ENCODE measurements at regions not wholly inside any gene's neighbourhood (a gene's known extent, or its start where the extent isn't known, plus 50 kb on each side); places are given as distances from the start of the nearest gene placed in this dataset.

DNA sequence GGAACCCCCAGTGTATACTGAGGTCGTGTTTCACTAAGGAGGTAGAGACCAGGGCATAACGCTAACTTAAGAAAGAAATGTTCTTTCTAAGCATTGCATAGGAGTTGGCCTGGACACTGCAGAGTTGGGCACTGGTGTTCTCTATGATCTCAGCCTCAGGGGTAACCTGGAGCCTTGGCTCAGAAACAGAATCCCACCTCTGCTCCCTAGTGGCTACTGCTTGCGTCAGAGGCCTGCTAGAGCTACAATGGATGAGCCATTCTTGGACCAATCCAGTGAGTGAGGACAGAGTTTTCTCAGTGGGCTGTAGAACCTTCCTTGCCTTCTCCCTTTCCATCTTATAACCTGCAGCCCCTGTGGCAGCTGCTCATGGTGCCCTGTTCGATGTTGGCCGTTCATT, 324.4 kb upstream of the CELF4 start:
- H3K4me1 Mint-ChIP-seq: no peaks in the 10 kb centered on the region
- DNase-seq (ENCODE audit: low spot score in 2 of 2): no peak
- no peaks in the 10 kb centered on the region for H3K27me3 Mint-ChIP-seq
- no peak for ATAC-seq (replicated peaks; ENCODE audit: extremely low read depth, poor library complexity, severe bottlenecking)
- H3K9me3 Mint-ChIP-seq: peaks cover 22% of the 10 kb centered on the region
- no peak overlapping the region for H3K27ac Mint-ChIP-seq (ENCODE audit: low read depth)
- no peak overlapping the region for H3K4me3 Mint-ChIP-seq
- no peaks in the 10 kb centered on the region for H3K36me3 Mint-ChIP-seq (ENCODE audit: insufficient read depth)

DNA sequence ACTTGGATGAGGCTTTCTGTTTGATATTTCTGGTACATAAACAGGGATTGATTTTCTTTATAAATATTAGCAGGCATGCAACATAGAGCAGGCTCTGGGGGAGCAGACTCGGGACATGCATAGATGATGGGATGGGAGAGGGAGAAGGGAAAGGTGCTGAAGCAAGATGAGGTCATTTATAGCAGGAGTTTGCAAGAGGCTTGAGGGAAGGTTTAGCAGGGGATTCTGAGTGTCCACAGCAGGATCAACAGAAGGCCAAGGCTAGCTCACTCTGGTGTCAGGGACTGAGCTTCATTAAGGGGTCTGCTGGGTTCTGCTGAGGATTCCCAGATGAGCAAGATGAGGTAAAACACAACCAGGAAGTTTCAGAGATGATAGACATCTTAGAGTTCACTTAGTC, 309.1 kb upstream of the CELF4 start:
- Mint-ChIP-seq H3K27me3 (no peaks in the 10 kb centered on the region), H3K4me3 (no peak overlapping the region), H3K36me3 (ENCODE audit: insufficient read depth) (no peaks in the 10 kb centered on the region), H3K9me3 (no peaks in the 10 kb centered on the region), H3K4me1 (no peaks in the 10 kb centered on the region), H3K27ac (ENCODE audit: low read depth) (no peak overlapping the region)
- ATAC-seq (replicated peaks; ENCODE audit: extremely low read depth, poor library complexity, severe bottlenecking) (no peak), DNase-seq (ENCODE audit: low spot score in 2 of 2) (no peak)

DNA sequence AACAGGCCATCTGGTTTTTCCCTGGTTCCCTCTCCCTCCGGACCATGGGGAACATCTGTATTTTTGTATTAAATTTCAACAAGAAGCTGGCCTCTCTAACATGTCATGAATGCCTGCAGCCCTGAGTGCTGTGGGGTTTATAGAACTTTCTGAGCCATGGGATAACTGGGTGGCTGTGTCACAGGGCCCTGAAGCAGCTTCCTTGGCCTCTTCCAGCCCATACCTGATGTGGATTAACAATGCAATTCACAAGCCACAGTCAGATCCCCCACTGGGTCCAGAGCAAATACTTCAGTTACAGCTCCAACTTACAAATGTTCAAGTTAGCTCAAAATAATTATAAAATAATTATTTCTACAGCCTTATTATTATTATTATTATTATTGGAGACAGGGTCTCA, 307.8 kb upstream of the CELF4 start:
- no peak overlapping the region for H3K4me3 Mint-ChIP-seq
- no peak for DNase-seq (ENCODE audit: low spot score in 2 of 2)
- no peak for ATAC-seq (replicated peaks; ENCODE audit: extremely low read depth, poor library complexity, severe bottlenecking)
- H3K4me1 Mint-ChIP-seq: no peaks in the 10 kb centered on the region
- H3K27ac Mint-ChIP-seq (ENCODE audit: low read depth): no peak overlapping the region
- no peaks in the 10 kb centered on the region for H3K36me3 Mint-ChIP-seq (ENCODE audit: insufficient read depth)
- H3K9me3 Mint-ChIP-seq: no peaks in the 10 kb centered on the region
- H3K27me3 Mint-ChIP-seq: no peaks in the 10 kb centered on the region

DNA sequence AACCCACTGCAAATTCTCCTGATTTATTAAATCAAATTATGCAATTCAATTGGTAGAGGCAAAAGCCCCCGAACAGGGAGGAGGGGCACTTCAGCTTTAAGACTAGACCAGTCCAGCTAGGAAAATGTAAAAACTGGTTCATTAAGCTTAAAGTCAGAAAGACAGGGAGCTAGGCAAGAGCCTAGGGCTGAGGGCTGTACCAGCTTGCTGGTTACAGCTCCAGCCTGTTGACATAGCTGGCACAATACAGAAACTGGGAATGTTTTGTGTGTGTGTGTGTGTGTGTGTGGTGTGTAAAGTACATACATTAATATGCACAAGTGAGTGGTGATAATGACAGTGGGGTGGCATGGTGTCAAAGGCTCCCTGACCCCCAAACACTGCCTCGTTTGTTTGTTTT, 307.0 kb upstream of the CELF4 start:
- H3K9me3 Mint-ChIP-seq: no peaks in the 10 kb centered on the region
- H3K27me3 Mint-ChIP-seq: no peaks in the 10 kb centered on the region
- no peaks in the 10 kb centered on the region for H3K4me1 Mint-ChIP-seq
- DNase-seq (ENCODE audit: low spot score in 2 of 2) (no peak), ATAC-seq (replicated peaks; ENCODE audit: extremely low read depth, poor library complexity, severe bottlenecking) (no peak)
- H3K4me3 Mint-ChIP-seq: no peak overlapping the region
- H3K36me3 Mint-ChIP-seq (ENCODE audit: insufficient read depth): no peaks in the 10 kb centered on the region
- H3K27ac Mint-ChIP-seq (ENCODE audit: low read depth): no peak overlapping the region

DNA sequence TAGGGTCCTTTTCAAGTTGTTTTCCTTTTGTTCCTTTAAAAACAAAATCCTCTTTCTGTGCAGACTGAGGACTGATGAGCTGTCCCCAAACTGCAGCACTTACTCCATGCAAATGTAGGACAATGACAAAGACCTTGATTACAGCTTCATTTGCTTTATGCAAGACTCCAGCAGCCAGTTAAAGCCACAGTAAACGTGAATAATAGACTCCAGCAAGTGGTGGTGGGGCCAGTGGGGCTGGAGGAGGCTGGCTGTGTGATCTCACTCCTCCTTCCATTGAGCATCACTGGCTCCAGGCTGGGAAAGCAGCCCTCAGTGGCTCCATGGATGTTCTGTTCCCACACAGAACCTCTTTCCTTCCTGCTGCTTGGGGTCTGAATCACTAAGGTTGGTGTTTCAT, 306.0 kb upstream of the CELF4 start:
- no peaks in the 10 kb centered on the region for H3K9me3 Mint-ChIP-seq
- ATAC-seq (replicated peaks; ENCODE audit: extremely low read depth, poor library complexity, severe bottlenecking) (no peak), DNase-seq (ENCODE audit: low spot score in 2 of 2) (no peak)
- no peaks in the 10 kb centered on the region for H3K4me1 Mint-ChIP-seq
- no peaks in the 10 kb centered on the region for H3K36me3 Mint-ChIP-seq (ENCODE audit: insufficient read depth)
- H3K4me3 Mint-ChIP-seq: no peak overlapping the region
- H3K27me3 Mint-ChIP-seq: no peaks in the 10 kb centered on the region
- H3K27ac Mint-ChIP-seq (ENCODE audit: low read depth): no peak overlapping the region

DNA sequence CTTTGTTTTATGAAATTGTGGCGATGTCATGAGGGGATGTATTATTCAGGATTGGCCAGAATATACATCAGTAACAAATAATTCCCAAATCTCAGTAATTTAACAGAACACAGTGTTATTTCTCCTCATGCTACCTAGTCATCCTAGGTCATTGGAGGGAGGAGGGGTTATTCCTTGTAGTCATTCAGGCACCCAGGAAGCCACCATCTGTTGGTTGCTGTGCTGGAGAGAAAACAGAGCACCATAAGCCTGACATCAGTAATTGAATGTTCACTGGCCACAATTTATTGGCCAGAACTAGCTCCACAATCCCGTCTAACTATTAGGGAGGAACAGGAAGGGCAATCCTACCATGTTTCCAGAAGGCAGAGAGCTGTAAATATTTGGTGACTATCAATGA, 303.5 kb upstream of the CELF4 start:
- no peaks in the 10 kb centered on the region for H3K4me1 Mint-ChIP-seq
- no peak overlapping the region for H3K27ac Mint-ChIP-seq (ENCODE audit: low read depth)
- no peaks in the 10 kb centered on the region for H3K36me3 Mint-ChIP-seq (ENCODE audit: insufficient read depth)
- no peak overlapping the region for H3K4me3 Mint-ChIP-seq
- H3K27me3 Mint-ChIP-seq: no peaks in the 10 kb centered on the region
- DNase-seq (ENCODE audit: low spot score in 2 of 2): no peak
- peaks cover 6% of the 10 kb centered on the region for H3K9me3 Mint-ChIP-seq
- no peak for ATAC-seq (replicated peaks; ENCODE audit: extremely low read depth, poor library complexity, severe bottlenecking)

DNA sequence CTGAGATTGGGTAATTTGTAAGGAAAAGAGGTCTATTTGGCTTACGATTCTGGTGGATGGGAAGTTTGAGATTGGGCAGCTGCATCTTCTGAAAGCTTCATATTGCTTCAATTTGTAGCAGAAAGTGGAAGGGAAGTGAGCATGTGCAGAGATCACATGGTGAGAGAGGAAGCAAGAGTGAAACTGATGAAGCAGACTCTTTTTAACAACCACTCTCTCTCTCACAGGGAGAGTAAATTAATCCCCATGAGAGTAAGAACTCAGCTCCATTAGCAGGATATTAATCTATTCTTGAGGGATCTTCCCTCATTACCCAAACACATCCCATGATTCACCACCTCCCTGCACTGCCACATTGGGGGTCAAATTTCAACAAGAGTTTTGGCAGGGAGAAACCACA, 298.5 kb upstream of the CELF4 start:
- H3K27me3 Mint-ChIP-seq: no peaks in the 10 kb centered on the region
- H3K9me3 Mint-ChIP-seq: peaks cover 21% of the 10 kb centered on the region
- no peak for ATAC-seq (replicated peaks; ENCODE audit: extremely low read depth, poor library complexity, severe bottlenecking)
- H3K36me3 Mint-ChIP-seq (ENCODE audit: insufficient read depth): peaks cover 2% of the 10 kb centered on the region
- no peaks in the 10 kb centered on the region for H3K4me1 Mint-ChIP-seq
- no peak overlapping the region for H3K27ac Mint-ChIP-seq (ENCODE audit: low read depth)
- no peak for DNase-seq (ENCODE audit: low spot score in 2 of 2)
- no peak overlapping the region for H3K4me3 Mint-ChIP-seq

DNA sequence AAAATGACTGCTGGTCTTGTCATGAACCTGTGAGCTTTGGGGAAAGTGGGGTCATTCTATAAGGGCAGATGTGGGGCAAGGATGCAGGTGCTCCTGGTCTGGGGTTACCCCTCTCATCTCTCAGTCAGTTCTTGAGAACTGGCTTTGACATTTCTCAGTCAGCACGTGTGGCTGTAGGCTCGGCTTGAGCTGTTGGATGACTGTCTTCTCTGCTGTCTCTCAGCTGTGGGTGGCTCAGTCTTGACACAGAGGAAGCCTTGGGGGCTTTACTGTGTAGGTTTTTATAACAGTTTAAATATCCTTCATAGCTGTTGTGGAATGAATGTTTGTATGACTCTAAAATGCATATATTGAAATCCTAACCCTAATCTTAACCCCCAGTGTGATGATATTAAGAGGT, 296.4 kb upstream of the CELF4 start:
- ATAC-seq (replicated peaks; ENCODE audit: extremely low read depth, poor library complexity, severe bottlenecking) (no peak), DNase-seq (ENCODE audit: low spot score in 2 of 2) (no peak)
- Mint-ChIP-seq H3K36me3 (ENCODE audit: insufficient read depth) (peaks cover 2% of the 10 kb centered on the region), H3K4me1 (no peaks in the 10 kb centered on the region), H3K27me3 (no peaks in the 10 kb centered on the region), H3K27ac (ENCODE audit: low read depth) (no peak overlapping the region), H3K9me3 (peaks cover 33% of the 10 kb centered on the region), H3K4me3 (no peak overlapping the region)

DNA sequence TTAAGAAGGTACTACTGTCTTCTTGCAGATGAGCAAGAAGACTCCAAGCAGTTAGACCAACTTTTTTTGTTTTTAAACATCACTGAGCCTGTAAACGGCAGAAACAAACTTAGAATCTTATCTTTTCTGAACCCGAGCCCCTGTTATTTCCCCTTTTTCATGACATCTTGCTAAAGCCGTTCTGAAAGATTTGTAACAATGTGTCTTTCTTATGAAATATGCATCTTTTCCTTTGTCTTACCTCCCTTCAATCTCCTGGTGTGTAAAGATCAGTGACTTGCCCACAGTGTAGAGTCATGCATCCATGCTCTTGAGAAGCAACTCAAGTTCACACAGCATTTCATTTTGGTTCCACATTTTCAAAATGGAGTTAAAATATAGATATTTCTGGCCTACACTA, 288.8 kb upstream of the CELF4 start:
- Mint-ChIP-seq H3K9me3 (peaks cover 32% of the 10 kb centered on the region), H3K27ac (ENCODE audit: low read depth) (no peak overlapping the region), H3K4me1 (no peaks in the 10 kb centered on the region), H3K27me3 (no peaks in the 10 kb centered on the region), H3K4me3 (no peak overlapping the region), H3K36me3 (ENCODE audit: insufficient read depth) (peaks cover 2% of the 10 kb centered on the region)
- ATAC-seq (replicated peaks; ENCODE audit: extremely low read depth, poor library complexity, severe bottlenecking): no peak
- DNase-seq (ENCODE audit: low spot score in 2 of 2): no peak

DNA sequence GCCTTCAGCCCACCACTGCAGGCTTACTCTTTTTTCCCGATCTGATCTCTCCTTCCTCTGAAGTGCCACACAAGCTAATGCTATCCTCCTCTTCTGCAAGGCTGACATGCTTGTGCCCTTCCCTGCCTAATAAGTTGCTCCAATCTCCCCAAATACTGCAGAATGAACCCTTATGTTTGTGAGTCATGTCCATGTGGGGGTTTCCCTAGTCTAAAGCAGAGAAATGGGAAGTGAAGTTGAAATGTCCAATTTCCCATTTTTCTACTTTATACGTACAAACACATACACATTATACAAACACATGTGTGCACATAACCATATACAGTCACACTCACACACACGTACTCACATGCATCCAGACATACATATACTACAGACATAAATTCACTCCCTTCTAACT, 288.1 kb upstream of the CELF4 start:
- ATAC-seq (replicated peaks; ENCODE audit: extremely low read depth, poor library complexity, severe bottlenecking): no peak
- no peaks in the 10 kb centered on the region for H3K27me3 Mint-ChIP-seq
- H3K4me1 Mint-ChIP-seq: no peaks in the 10 kb centered on the region
- H3K27ac Mint-ChIP-seq (ENCODE audit: low read depth): no peak overlapping the region
- H3K9me3 Mint-ChIP-seq: peaks cover 30% of the 10 kb centered on the region
- no peak overlapping the region for H3K4me3 Mint-ChIP-seq
- no peak for DNase-seq (ENCODE audit: low spot score in 2 of 2)
- no peaks in the 10 kb centered on the region for H3K36me3 Mint-ChIP-seq (ENCODE audit: insufficient read depth)

DNA sequence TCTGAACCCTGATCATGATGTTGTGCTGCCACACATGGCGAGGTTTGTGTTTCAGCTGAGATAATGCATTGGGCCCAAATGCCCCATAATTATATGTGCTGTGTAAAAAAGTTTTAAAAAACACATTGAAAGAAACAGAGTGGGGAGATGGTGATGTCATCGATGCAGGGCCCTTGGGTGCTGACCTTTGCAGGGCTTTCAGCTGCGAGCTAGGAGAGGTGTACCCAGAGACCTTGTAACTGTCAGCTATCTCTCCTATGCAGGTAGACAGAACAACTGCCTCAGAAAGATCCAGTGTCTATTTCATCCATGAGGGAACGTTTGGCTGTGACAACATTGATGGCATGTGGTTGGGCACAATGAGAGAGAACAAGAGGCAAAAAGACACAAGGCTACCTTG, 286.9 kb upstream of the CELF4 start:
- H3K4me1 Mint-ChIP-seq: no peaks in the 10 kb centered on the region
- H3K9me3 Mint-ChIP-seq: peaks cover 21% of the 10 kb centered on the region
- DNase-seq (ENCODE audit: low spot score in 2 of 2): no peak
- H3K27ac Mint-ChIP-seq (ENCODE audit: low read depth): no peak overlapping the region
- no peaks in the 10 kb centered on the region for H3K27me3 Mint-ChIP-seq
- H3K36me3 Mint-ChIP-seq (ENCODE audit: insufficient read depth): no peaks in the 10 kb centered on the region
- H3K4me3 Mint-ChIP-seq: no peak overlapping the region
- no peak for ATAC-seq (replicated peaks; ENCODE audit: extremely low read depth, poor library complexity, severe bottlenecking)

DNA sequence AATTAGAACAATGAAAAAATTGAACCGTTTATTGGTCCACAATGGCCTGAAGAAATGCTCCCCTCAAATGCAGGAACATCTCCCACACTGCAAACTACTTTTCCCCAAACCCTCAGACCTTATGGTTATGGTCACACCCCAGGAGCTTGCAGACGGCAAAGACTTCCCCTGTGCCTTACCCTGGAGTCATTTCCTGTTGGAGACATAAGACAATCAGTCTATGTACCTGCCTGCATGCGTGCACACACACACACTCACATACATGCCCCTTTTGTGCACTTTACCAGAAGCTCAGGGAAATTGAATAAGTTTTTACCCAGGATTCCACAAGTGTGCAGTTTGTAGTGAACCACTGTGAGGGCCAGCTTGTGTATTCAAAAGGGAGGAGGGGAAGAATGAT, 281.9 kb upstream of the CELF4 start:
- Mint-ChIP-seq H3K9me3 (peaks cover 6% of the 10 kb centered on the region), H3K4me3 (no peak overlapping the region), H3K4me1 (no peaks in the 10 kb centered on the region), H3K27me3 (no peaks in the 10 kb centered on the region), H3K27ac (ENCODE audit: low read depth) (no peak overlapping the region), H3K36me3 (ENCODE audit: insufficient read depth) (no peaks in the 10 kb centered on the region)
- ATAC-seq (replicated peaks; ENCODE audit: extremely low read depth, poor library complexity, severe bottlenecking) (no peak), DNase-seq (ENCODE audit: low spot score in 2 of 2) (no peak)

DNA sequence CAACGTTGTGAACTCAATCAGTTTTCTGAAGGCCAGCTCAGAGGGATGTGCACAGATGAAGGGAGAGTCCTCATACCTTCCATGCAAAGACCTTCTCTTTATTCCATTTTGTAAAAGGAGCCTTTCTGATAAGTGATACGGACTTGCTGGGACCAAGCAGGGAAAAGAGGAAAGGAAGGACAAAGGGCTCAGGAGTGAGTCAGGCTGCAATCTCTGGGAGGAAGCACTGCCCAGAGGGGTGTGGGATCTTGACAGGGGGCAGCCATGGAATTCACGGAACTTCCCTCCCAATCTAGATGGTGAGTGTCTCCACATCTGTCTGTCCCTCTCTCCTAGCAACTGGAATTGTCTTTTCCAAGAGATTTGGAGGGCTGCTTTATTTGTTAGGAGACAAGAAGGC, 281.4 kb upstream of the CELF4 start:
- Mint-ChIP-seq H3K27me3 (no peaks in the 10 kb centered on the region), H3K9me3 (peaks cover 6% of the 10 kb centered on the region), H3K27ac (ENCODE audit: low read depth) (no peak overlapping the region), H3K4me1 (no peaks in the 10 kb centered on the region), H3K36me3 (ENCODE audit: insufficient read depth) (no peaks in the 10 kb centered on the region), H3K4me3 (no peak overlapping the region)
- DNase-seq (ENCODE audit: low spot score in 2 of 2) (no peak), ATAC-seq (replicated peaks; ENCODE audit: extremely low read depth, poor library complexity, severe bottlenecking) (no peak)

DNA sequence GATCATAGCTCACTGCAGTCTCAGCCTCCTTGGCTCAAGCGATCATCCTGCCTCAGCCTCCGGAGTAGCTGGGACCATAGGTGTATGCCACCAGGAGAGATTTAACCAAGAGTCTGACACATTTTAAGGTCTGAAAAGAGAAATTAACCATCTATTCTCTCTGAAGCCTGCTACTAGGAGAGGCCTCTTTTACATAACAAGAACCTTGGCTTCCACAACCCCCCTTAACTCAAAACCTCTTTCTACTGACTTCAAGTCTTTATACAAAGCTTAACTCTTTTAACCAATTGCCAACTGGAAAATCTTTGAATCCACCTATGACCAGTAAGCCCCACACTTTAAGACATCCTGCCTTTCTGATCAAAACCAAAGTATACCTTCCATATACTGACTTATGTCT, 279.9 kb upstream of the CELF4 start:
- DNase-seq (ENCODE audit: low spot score in 2 of 2) (no peak), ATAC-seq (replicated peaks; ENCODE audit: extremely low read depth, poor library complexity, severe bottlenecking) (no peak)
- Mint-ChIP-seq H3K36me3 (ENCODE audit: insufficient read depth) (no peaks in the 10 kb centered on the region), H3K9me3 (peaks cover under 1% of the 10 kb centered on the region), H3K27ac (ENCODE audit: low read depth) (no peak overlapping the region), H3K4me3 (no peak overlapping the region), H3K4me1 (no peaks in the 10 kb centered on the region), H3K27me3 (no peaks in the 10 kb centered on the region)

All from central memory CD8-positive, alpha-beta T cell (primary cell).